HTR-8/SVneo (cell line): ENCODE measurements at regions not wholly inside any gene's neighbourhood (a gene's known extent, or its start where the extent isn't known, plus 50 kb on each side); places are given as distances from the start of the nearest gene placed in this dataset.

Source experiments
- DNase-seq: peaks from one replicate; pipeline ENCODE4 v3.0.0; 2011; ENCODE audit warnings: low spot score, mixed read lengths; ENCODE audit not compliant: insufficient read length
- FAIRE-seq: peaks from 2 replicates; lab custom pipeline; 2011; peaks lifted over from hg19 to GRCh38; lab: Jason Lieb, UNC

DNA sequence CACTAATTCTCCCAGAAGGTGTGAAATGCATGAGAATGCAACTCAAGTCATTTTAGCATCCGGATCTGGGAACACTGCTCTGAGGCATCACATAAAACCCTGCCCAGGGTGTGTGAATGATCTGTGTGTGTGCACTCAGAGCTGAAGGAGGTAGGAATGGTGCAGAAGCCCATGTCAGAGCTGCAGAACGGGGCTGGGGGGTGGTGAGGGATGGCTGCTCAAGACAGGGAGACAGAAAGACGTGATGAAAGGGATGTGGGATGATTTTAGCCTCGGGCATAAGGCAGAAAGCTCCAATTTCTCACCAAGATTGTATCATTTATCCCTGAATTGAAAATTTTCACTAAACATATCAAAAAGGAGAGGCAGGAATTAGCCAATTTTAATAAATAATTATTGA is 369.1 kb downstream of the EIPR1 start:
- DNase-seq (no peak), FAIRE-seq (no peak)

GRCh38 chr2:3007135-3007534 is 370.5 kb downstream of the EIPR1 start:
- no peak for DNase-seq
- FAIRE-seq, result no peak

DNA sequence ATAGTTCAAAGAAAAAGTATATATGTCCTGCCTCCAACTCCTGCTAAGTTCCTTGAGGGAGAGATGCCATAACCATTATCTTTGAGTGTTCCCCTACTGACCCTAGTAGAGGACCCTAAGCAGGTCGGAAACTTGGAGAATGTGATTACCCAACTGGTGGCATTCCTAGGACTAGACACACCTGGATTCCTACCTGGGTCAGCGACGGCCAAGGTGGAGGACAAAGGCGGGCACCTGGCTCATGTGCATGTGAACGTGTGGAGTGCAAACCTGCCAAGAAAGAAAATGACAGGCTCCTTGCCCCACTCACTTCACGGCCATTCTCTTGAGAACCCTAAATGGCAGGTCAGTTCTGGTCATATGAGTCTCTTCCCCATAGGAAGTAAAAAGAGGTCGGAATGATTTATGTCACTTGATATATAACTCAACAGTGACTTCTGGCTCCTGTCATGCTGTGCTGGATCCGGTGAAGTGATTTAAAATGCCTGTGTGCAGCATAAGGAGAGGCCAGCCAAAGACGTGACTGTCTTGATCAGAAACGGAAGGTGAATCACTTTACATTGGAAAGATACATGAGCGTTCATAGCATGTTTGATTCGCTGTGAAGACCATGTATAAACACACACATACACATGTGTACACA is 371.6 kb downstream of the EIPR1 start:
- no peak for FAIRE-seq
- no peak for DNase-seq

- DNase-seq (no peak), FAIRE-seq (no peak)
Measured at GRCh38 chr2:3001615-3002560, 375.7 kb downstream of the EIPR1 start.

DNA sequence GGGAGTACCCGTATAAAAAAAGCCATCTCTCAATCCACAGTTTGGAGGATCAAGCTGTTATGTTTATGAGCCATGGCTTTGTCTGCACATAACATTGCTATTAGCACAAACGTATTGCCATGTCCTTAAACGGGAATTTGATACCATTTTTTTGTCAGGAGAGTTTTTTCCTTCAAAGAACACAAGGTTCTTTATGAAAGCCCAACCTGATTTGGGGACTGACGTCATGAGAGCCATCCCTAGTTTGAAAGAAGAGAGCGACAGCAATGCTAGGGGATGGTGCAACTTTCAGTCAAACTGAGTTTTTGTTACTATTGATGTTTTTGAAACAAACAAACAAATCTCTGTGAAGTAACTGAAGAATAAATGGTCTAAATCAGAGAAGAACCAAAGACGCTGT is 376.6 kb downstream of the EIPR1 start:
- no peak for DNase-seq
- no peak for FAIRE-seq

GRCh38 chr2:3000125-3000524 is 377.5 kb downstream of the EIPR1 start:
- FAIRE-seq, result no peak
- no peak for DNase-seq

- no peak for DNase-seq
- no peak for FAIRE-seq
Measured at GRCh38 chr2:2998971-2999370, 378.6 kb downstream of the EIPR1 start.

DNA sequence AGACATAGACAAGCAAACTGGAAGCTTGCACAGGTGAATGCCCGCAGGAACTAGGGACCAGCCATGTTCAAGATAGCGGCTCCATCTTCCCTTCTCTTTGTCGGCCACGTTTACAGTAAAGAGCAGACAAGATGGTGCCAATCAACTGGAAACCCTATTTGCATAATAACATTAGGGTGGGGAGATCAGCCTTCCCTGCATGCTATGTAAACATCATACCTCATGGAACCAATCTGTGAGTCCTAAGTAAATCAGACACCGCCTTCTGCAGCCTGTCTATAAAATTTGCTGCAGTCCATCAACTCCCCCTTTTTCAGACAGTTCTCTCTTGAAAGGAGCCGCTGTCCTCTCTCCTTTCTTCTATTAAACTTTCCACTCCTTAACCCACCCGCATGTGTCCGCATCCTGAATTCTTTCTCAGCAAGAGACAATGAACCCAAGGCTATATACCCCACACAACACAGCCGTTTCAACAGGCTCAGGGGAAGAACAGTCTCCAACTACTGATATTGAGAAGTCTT is 384.4 kb downstream of the EIPR1 start:
- FAIRE-seq, result no peak
- no peak for DNase-seq

GRCh38 chr2:2992634-2993033 is 385.0 kb downstream of the EIPR1 start:
- DNase-seq, result no peak
- FAIRE-seq, result no peak

GRCh38 chr2:2985020-2985419 is 392.6 kb downstream of the EIPR1 start:
- DNase-seq (no peak), FAIRE-seq (no peak)

DNA sequence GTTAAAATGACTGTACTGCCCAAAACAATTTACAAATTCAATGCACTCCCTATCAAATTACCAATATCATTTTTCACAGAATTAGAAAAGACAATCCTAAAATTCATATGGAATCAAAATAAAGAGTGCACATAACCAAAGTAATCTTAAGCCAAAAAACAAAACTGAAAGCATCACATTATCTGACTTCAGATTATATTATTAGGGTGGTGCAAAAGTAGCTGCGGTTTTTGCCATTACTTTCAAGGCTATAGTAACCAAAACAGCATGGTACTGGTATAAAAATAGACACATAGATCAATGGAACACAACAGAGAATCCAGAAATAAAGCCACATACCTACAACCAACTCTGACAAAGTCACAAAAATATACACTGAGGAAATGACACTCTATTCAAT is 396.6 kb downstream of the EIPR1 start:
- FAIRE-seq (no peak), DNase-seq (no peak)

DNA sequence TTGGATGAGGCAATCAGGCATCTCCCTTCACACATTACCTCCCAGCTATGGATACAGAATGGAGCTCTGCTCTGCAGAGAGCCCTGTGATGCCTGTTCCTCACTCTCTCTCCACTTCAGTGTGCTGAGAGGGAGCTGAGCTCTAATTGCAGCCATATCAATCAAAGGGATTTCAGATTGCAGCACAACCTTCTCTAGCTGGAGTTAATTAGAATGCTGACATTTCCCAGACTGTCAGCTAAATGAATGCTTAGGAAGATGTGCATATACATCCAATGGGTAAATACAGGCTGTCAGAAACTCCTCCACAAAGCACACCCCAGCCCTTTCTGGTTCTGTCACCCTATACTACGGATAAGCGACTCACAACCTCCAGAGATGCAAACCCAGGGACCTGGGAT is 402.6 kb downstream of the EIPR1 start:
- FAIRE-seq (no peak), DNase-seq (no peak)

GRCh38 chr2:2960441-2961133 is 417.0 kb downstream of the EIPR1 start:
- DNase-seq, result no peak
- no peak for FAIRE-seq

DNA sequence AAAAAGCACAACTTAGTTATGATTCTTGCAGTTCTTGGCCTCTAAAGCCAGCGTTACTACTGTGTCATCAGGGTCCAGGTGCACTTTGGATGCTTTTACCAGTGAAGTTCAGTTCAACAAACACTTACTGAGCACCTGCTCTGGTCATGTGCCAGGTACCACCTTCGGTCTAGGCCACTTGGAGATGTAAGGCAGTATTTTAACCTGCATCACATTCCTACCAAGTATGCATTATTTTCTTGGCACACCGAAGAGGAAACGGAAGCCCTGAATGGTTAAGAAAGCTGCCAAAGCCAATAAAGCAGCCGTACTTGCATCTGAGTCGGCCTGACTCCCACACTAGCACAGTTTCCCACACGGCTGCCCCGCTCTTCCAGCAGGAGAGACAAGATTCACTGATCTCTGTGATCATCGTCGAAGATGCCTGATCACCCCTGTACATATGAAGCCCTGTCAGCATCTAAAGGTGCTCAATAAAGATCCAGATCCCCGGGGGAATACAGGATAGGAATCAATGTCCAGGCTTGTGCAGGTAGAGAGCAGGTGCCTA is 427.1 kb downstream of the EIPR1 start:
- DNase-seq (no peak), FAIRE-seq (no peak)

DNA sequence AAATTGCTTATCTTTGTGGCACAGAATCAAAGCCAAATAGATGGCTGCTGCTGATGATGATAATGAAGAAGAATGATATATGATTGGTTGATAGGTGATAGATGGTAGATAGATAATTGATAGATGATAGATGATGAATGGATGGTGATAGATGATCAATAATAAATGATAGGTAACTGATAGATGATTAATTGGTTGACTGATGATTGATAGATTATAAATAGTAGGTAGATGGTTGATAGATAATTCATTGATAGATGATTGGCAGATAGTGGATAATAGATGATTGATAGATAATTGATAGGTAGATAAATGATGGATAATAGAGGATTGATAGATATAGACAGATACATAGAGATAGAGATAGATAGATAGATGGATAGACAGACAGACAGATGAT is 430.2 kb downstream of the EIPR1 start:
- DNase-seq (no peak), FAIRE-seq (no peak)

DNA sequence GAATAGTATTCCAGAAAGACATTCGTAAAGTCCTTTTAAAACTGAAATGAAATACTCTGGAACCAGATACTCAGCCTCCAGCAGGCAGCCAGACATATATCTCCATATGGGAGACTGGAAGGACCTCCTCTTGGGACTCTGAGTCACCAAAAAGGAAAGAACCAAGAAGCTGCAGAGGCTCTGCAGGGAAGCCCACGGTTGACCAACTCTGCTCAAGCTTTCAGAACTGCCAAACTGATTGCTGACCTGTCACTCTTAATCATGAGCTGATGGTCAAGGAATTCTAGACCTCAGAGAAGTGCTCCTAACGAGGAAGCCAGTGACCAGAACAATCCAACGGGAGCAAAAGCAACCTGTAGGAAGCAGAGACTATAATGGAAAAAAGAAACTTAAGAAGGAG is 434.7 kb downstream of the EIPR1 start:
- FAIRE-seq, result no peak

DNA sequence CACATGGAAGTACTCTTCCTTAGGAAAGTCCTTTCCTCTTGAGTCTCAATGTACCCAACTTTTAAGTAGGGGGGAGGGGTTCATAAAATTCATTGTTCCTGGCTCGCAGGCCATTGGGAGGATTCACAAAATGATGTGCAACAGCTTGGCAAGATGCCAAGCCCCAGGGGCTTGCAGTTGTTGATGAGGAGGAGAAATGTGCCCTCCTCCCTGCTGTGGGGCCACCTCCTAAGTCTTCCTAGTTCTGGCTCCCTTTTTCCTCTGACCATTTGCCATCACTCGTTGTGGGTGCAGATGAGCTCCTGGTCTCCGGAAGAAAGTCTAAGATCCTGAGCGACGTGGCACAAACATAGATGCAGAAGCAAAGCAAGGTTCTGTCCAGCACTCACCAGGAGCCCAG is 435.4 kb downstream of the EIPR1 start:
- no peak for FAIRE-seq
- no peak for DNase-seq

More for the DNA sequence above, 434.7 kb downstream of the EIPR1 start:
- no peak for DNase-seq

GRCh38 chr2:2941205-2941604 is 436.4 kb downstream of the EIPR1 start:
- no peak for FAIRE-seq

DNA sequence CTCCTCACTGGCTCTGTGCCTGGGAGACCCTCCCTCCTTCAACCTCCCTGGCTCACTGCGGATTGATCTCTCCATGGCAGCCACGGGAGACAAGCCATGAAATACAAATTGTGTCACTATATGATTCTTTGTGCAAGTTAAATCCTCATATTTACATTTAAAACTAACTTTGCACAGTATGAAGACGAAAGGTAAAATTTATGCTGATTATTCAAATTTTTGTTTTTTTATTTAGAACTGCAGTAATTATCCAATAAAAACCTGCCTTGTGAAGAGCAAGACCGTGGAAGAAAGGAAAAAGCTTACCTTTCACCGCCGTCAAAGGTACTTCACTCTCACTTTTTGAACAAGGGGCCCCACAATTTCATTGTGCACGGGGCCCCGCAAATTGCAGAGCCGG is 436.9 kb downstream of the EIPR1 start:
- DNase-seq, result no peak
- no peak for FAIRE-seq

More at GRCh38 chr2:2941205-2941604, 436.4 kb downstream of the EIPR1 start:
- DNase-seq, result no peak

DNA sequence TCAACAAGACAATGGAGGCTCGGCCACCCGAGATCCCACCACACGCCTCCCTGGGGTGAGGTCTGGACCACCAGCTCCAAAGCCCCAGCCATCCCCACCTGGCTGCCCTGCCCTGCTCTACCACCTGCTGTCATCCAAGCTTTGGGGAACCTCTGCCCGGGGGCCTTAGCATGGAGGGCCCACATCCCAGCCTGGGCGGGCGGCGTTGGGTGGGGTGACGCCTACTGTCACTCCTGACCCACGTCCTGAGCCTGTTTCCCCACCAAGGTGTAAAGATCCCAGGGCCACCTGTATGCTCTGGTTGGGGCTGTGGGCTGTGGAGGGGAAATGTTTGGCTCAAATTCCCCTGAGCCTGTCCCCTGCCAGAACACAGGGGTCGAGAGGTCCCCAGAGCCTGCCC is 437.6 kb downstream of the EIPR1 start:
- DNase-seq (no peak), FAIRE-seq (no peak)
